ENCODE measurements at regions not wholly inside any gene's neighbourhood (a gene's known extent, or its start where the extent isn't known, plus 50 kb on each side); places are given as distances from the start of the nearest gene placed in this dataset.

DNA sequence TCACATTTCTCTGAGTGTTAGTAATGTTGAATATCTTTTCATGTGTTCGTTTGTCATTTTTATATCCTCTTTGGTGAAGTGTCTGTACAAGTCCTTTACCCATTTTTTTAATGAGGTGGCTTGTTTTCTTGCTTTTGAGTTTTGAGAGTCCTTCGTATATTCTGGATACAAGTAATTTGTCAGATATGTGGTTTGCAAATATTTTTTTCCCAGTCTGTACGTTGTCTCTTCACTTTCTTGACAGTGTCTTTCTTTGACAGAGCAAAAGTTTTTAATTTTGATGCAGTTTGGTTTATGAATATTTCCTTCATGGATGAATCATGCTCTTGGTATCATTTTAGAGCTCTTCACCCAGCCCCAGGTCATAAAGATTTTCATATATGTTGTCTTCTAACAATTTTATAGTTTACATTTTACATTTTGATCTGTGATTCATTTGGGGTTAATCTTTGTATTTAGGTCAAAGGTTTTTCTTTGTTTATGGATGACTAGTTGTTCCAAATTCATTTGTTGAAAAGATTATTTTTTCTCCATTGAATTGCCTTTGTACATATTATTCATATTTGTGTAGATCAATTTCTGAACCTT is 152.5 kb downstream of the MRPL14 start:
- TF ChIP-seq CTCF (IDR thresholded peaks at IDR 0.05), result no peak
- TF ChIP-seq POLR2A (IDR thresholded peaks at IDR 0.05), result no peak
- no peak for TF ChIP-seq EP300 (IDR thresholded peaks at IDR 0.05)

All from sigmoid colon (tissue), 4 donors.